ENCODE measurements at regions not wholly inside any gene's neighbourhood (a gene's known extent, or its start where the extent isn't known, plus 50 kb on each side); places are given as distances from the start of the nearest gene placed in this dataset.

- no peaks in the 10 kb centered on the region for H4K20me1 ChIP-seq (ENCODE audit: insufficient read depth)
- no peaks in the 10 kb centered on the region for H3K79me2 ChIP-seq (replicated peaks; ENCODE audit: insufficient read depth, low read length)
- no peaks in the 10 kb centered on the region for H3K9me2 ChIP-seq (ENCODE audit: insufficient read depth, low read length)
- TF ChIP-seq RAD21 (conservative IDR thresholded peaks at IDR 0.05) (no peak), EP300 (conservative IDR thresholded peaks at IDR 0.05; ENCODE audit: poor library complexity, severe bottlenecking) (no peak)
- TF ChIP-seq, protein P1, sequence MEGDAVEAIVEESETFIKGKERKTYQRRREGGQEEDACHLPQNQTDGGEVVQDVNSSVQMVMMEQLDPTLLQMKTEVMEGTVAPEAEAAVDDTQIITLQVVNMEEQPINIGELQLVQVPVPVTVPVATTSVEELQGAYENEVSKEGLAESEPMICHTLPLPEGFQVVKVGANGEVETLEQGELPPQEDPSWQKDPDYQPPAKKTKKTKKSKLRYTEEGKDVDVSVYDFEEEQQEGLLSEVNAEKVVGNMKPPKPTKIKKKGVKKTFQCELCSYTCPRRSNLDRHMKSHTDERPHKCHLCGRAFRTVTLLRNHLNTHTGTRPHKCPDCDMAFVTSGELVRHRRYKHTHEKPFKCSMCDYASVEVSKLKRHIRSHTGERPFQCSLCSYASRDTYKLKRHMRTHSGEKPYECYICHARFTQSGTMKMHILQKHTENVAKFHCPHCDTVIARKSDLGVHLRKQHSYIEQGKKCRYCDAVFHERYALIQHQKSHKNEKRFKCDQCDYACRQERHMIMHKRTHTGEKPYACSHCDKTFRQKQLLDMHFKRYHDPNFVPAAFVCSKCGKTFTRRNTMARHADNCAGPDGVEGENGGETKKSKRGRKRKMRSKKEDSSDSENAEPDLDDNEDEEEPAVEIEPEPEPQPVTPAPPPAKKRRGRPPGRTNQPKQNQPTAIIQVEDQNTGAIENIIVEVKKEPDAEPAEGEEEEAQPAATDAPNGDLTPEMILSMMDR (IDR thresholded peaks at IDR 0.05; ENCODE audit: poor library complexity, severe bottlenecking): no peak
- TF ChIP-seq, protein P2, sequence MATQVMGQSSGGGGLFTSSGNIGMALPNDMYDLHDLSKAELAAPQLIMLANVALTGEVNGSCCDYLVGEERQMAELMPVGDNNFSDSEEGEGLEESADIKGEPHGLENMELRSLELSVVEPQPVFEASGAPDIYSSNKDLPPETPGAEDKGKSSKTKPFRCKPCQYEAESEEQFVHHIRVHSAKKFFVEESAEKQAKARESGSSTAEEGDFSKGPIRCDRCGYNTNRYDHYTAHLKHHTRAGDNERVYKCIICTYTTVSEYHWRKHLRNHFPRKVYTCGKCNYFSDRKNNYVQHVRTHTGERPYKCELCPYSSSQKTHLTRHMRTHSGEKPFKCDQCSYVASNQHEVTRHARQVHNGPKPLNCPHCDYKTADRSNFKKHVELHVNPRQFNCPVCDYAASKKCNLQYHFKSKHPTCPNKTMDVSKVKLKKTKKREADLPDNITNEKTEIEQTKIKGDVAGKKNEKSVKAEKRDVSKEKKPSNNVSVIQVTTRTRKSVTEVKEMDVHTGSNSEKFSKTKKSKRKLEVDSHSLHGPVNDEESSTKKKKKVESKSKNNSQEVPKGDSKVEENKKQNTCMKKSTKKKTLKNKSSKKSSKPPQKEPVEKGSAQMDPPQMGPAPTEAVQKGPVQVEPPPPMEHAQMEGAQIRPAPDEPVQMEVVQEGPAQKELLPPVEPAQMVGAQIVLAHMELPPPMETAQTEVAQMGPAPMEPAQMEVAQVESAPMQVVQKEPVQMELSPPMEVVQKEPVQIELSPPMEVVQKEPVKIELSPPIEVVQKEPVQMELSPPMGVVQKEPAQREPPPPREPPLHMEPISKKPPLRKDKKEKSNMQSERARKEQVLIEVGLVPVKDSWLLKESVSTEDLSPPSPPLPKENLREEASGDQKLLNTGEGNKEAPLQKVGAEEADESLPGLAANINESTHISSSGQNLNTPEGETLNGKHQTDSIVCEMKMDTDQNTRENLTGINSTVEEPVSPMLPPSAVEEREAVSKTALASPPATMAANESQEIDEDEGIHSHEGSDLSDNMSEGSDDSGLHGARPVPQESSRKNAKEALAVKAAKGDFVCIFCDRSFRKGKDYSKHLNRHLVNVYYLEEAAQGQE (IDR thresholded peaks at IDR 0.05; ENCODE audit: borderline replicate concordance): no peak
- H3F3A ChIP-seq (ENCODE audit: insufficient read depth, low read length, poor library complexity, severe bottlenecking): no peaks in the 10 kb centered on the region
- H3K9me3 ChIP-seq (ENCODE audit: low read length): no peaks in the 10 kb centered on the region
- no peak overlapping the region for H3K4me2 ChIP-seq (ENCODE audit: low read length)
- no peaks in the 10 kb centered on the region for H3K27me3 ChIP-seq (ENCODE audit: insufficient read depth, low read depth, low read length)
- no peaks in the 10 kb centered on the region for H3K36me3 ChIP-seq (ENCODE audit: insufficient read depth, low read length)
- H3K27ac ChIP-seq (ENCODE audit: low read length): no peak overlapping the region
- no peak overlapping the region for H3K4me3 ChIP-seq (ENCODE audit: low read length)
- H3K9ac ChIP-seq (ENCODE audit: low read length): no peak overlapping the region
- no peak overlapping the region for H2AFZ ChIP-seq (ENCODE audit: low read depth, low read length)
Observed at GRCh38 chr3:28149960-28150359, 91.5 kb upstream of the CMC1 start.

DNA sequence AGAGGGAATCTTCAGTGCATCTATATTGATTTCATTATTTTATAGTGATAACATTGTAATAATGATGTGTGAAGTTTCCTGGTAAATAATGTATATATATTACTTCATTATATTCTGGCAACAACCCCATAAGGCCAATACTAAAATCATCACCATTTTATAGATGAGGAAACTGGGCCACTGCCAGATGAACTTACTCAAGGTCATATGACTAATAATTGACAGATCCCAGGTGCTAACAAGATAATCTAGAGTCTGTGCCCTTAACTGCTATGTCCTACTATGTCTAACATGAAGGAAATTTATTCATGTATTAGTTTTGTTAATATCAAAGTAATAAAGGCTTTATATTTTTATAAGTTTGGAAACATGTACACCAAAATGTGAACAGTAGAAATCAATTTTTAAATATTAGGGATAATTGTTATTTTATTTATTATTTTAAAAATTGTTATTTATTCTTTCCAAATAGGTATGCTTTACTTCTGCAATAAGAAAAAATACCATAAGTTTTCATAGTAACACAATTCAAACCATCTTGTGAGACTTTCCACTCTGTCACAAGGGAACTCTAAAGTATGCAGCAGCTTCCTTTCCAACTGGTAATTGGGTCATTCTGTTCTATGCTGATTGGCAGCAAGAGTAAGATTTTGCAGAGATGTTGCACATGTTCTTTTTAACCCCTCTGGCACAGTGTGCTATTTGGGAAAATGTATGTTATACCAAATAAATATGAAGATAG, 90.8 kb upstream of the CMC1 start:
- H3K9ac ChIP-seq (ENCODE audit: low read length): no peak overlapping the region
- no peak overlapping the region for H2AFZ ChIP-seq (ENCODE audit: low read depth, low read length)
- no peak overlapping the region for H3K4me2 ChIP-seq (ENCODE audit: low read length)
- no peak overlapping the region for H3K4me3 ChIP-seq (ENCODE audit: low read length)
- no peaks in the 10 kb centered on the region for H4K20me1 ChIP-seq (ENCODE audit: insufficient read depth)
- H3K27me3 ChIP-seq (ENCODE audit: insufficient read depth, low read depth, low read length): no peaks in the 10 kb centered on the region
- no peaks in the 10 kb centered on the region for H3K36me3 ChIP-seq (ENCODE audit: insufficient read depth, low read length)
- no peaks in the 10 kb centered on the region for H3K9me3 ChIP-seq (ENCODE audit: low read length)
- no peak overlapping the region for H3K27ac ChIP-seq (ENCODE audit: low read length)
- TF ChIP-seq TAF1 (IDR thresholded peaks at IDR 0.05; ENCODE audit: low read depth): no peak
- TF ChIP-seq EZH2 (IDR thresholded peaks at IDR 0.05; ENCODE audit: borderline replicate concordance, insufficient read depth, low read length, poor library complexity, severe bottlenecking): no peak
- TF ChIP-seq MXI1 (conservative IDR thresholded peaks at IDR 0.05; ENCODE audit: poor library complexity, severe bottlenecking): no peak
- TF ChIP-seq, protein P2 (IDR thresholded peaks at IDR 0.05; ENCODE audit: borderline replicate concordance): no peak
- no peak for TF ChIP-seq SMC3 (conservative IDR thresholded peaks at IDR 0.05; ENCODE audit: poor library complexity)
- no peaks in the 10 kb centered on the region for H3F3A ChIP-seq (ENCODE audit: insufficient read depth, low read length, poor library complexity, severe bottlenecking)
- H3K9me2 ChIP-seq (ENCODE audit: insufficient read depth, low read length): no peaks in the 10 kb centered on the region
- no peaks in the 10 kb centered on the region for H3K79me2 ChIP-seq (replicated peaks; ENCODE audit: insufficient read depth, low read length)
